GM18868 (cell line): ENCODE measurements at regions not wholly inside any gene's neighbourhood (a gene's known extent, or its start where the extent isn't known, plus 50 kb on each side); places are given as distances from the start of the nearest gene placed in this dataset.

Source experiments
- ATAC-seq: cut with Tn5 transposase; IDR thresholded peaks from one replicate; pipeline ENCODE4 v1.9.1; 2021; ENCODE audit warnings: mild to moderate bottlenecking, moderate library complexity; ENCODE audit not compliant: unreplicated experiment

DNA sequence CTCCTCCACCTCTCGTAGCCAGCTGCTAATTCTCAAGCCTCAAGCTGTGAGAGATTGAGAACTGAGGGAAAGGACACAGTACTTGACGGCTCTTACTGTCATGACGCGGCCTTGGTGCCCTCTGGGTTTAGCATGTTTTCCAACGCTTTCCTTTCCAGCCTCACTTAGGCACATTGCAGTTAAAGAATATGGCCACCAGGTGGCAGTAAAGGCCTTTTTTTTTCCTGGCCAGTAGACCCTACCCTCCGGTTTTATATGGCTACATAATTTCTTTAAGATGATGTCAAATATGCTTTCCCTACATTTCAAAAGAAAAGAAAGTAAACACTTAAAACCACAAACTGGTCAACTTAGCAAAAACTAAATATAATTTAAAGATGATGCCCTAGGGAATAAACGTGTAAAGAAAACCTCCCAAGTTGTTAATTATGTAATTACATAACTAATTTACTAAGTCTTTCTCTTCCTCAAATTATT is 56.8 kb upstream of the PRDX6 start:
- ATAC-seq = no peak

DNA sequence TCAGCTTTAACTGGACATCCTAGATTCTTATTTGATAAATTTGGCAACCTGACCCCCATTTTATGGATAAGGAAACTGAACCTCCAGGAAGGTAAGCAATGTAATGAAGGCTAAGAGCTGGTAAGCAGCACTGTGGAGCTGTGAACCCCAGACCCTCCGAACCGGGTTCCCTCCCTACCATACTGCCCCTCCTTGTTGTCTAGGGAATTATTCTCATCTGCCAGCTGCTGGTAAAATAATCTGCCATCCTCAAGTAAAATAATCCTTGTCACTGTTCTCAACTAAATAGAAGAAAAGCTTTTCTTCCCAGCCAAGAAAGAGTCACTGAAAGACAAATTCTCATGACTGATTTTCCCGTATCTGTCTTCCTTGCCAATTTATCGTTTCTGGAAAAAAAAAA is 55.8 kb upstream of the PRDX6 start:
- ATAC-seq = no peak

DNA sequence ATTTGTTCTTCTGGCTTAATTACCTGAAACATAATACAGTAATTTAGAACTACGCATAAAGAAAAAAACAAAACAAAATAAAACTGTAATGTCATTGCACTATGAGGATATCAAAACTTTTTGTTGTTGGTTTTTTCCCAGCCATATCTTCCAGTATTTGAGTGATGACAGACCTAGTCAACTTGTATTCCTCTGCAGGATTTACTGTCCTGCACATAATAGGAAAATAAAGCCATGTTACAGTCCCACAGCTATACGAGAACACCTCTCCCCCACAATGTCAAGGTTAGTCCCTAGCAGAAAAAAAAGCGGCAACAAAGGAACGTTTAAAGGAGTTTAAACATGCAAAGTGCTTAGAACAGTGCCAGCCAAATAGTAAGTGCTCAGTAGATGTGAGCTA is 55.3 kb upstream of the PRDX6 start:
- ATAC-seq = no peak

DNA sequence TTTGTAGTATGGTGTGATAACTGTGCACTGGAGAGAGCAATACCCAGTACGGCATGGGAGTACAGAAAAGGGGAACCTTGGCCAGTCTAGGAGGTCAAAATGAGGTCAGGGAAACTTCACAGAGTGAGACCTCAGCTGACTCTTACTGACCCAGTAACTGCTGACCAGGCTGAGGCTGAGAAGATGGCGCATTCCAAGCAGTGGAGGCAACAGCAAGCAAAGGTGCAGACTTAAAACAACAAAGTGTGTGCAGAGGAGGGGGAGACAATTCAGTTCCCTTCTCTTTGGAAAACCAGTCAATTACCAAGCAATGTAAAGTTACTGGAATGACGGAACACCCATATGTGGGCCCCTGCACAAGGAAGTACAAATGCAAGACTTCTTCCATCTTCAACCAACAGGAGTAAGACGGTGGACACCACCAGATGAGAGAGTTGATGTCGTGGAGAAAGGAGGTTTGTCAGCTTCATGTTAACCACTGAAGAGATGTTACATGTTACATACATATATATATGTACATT is 54.6 kb upstream of the PRDX6 start:
- no peak for ATAC-seq

DNA sequence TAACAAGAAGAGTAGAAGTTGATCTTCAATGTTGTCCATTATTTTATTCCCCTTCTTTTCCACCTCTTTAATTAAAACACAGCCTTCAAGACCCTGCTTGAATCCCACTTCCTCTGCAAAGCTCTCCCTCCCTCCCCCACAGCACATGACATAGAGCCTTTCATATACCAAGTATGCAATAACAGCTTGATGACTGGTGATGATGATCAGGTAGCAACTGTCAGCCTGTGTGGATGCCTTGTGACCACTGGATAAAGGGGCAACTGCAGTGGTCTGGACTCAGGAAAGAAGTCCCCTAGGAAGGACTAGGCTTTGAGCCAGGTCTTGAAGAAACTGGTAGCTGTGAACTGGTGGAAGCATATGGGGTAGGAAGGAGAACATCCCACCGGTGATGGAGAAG is 53.8 kb upstream of the PRDX6 start:
- no peak for ATAC-seq

DNA sequence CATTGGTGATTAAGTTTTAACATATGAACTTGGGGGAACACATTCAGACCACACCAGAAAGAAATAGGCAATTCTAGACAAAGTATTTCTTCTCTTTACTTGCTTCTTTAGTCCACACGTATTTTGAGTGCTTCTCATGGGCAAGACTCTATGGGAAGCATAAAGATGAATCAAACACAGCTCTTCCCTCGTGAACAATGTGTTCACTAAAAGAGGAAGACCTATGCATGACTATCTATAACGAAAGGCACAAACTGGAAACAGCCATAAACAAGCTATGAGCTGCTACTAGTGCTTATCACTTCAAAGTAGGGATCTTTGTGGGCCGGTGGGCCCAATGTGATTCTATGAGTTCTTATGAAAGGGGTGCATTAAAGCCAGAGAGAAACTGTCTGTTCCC is 53.0 kb upstream of the PRDX6 start:
- no peak for ATAC-seq

DNA sequence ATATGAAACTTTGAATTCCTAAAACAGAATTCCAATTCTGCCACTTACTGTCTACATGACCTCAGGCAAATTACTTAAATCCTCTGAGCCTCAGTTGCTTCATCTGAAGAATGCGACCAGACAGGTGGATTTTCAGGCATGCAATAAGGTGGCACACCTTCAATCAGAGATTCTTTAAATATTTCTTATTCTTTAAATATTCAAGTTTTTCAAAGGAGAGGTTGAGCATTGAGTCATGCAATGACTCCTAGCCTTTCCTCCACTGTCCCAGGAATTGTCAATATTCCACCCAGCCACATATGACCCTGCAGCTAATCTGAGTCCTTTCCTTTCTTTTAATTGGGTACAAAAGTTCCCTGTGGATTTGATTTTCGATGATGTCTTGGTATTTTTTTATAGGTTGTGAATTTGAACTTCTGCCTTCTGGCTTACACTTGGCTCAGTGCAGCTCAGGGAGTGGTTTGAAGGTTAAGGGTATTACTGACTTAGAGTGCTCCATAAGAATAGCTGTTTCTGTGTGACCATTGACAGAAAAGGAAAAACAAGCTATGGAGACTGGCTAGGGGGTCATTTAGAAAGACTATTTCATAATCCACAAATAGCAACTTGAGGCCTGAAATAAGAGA is 52.2 kb upstream of the PRDX6 start:
- no peak for ATAC-seq

DNA sequence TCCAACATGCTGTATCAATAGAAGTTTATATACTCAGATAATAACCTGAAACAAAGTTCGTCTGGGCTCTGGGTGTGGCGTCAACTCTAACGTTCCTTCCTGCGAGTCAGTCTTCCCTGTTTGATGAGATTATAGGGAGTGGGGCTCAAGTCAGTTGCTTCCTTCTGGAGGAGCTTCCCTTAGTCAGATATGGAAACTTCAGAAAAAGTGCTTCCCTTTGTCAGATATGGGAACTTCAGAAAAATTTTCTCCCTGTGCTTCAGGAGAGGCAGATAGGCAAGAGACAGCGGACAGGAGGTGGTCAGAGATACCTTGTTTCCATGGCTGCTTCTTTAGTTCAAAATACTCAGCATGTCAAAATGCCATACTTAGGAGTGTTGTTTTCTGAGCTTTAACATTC is 51.1 kb upstream of the PRDX6 start:
- no peak for ATAC-seq

DNA sequence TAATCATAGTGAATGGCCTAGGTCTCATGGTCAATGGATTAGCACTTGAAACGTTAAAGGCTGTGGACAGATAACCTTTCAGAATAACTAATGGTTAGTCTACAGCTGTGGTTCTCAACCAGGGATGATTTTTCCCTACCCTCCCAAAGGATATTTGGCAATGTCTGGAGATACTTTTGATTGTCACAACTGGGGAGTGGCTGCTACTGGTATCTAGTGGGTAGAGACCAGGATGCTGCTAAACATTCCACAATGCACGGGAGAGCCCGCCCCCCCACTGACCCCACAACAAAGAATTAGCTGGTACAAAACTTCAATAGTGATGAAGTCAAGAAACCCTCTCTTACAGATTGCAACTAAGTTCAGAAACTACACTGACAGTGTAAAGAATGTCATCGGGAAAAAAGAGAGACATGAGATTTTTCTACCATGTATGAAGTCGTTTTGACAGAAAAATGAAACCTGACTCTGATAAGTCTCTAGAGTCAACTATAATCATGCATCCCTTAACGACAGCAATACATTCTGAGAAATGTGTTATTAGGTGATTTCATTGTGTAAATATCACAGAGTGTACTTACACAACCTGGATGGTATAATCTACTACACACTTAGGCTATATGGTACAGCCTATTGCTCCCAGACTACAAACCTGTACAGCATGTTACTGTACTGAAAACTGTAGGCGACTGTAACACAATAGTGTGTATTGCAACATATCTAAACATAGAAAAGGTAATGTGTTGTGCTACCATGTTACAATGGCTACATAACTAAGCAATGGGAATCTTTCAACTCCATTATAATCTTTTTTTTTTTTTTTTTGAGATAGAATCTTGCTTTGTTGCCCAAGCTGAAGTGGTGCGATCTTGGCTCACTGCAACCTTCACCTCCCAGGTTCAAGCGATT is 49.7 kb upstream of the PRDX6 start:
- ATAC-seq = no peak
